ENCODE measurements at regions not wholly inside any gene's neighbourhood (a gene's known extent, or its start where the extent isn't known, plus 50 kb on each side); places are given as distances from the start of the nearest gene placed in this dataset.

GRCh38 chr11:81913793-81914192 lies 819.9 kb downstream of the FAM181B start:
- no peaks in the 10 kb centered on the region for H3K9me3 ChIP-seq (ENCODE audit: control insufficient read depth in 4 of 4, low read length in 3 of 4)
- no peaks in the 10 kb centered on the region for H3K36me3 ChIP-seq (ENCODE audit: control insufficient read depth in 4 of 4, insufficient read depth in 3 of 4, low read depth in 1 of 4, low read length in 3 of 4)
- no peaks in the 10 kb centered on the region for H3K27me3 ChIP-seq (ENCODE audit: control insufficient read depth in 4 of 4, insufficient read depth in 4 of 4, low read length in 3 of 4)
- H3K4me1 ChIP-seq (ENCODE audit: control insufficient read depth in 4 of 4, insufficient read depth in 4 of 4, low read length in 3 of 4): peaks cover 0 to 5% (median 3%) of the 10 kb centered on the region in 4 donors
- no peak overlapping the region for H3K4me3 ChIP-seq (ENCODE audit: low read depth in 1 of 3, low read length in 3 of 3)
- TF ChIP-seq HNF4A (conservative IDR thresholded peaks at IDR 0.05): no peak
- TF ChIP-seq RXRA (IDR thresholded peaks at IDR 0.05): no peak
- TF ChIP-seq YY1 (IDR thresholded peaks at IDR 0.05): no peak
- TF ChIP-seq NR2F2 (IDR thresholded peaks at IDR 0.05): no peak
- TF ChIP-seq CTCF (IDR thresholded peaks at IDR 0.05; ENCODE audit: low read depth, low read length, missing input control): no peak
- no peak for TF ChIP-seq GABPA (IDR thresholded peaks at IDR 0.05 in 1 of 2, conservative IDR thresholded peaks at IDR 0.05 in 1 of 2)
- DNase-seq (ENCODE audit: low spot score): no peak
- 90% methylated on average over 1 of the region's 1 CpG for WGBS
- H3K9ac ChIP-seq (ENCODE audit: low read depth in 1 of 2, low read length in 2 of 2): no peak overlapping the region
- H3K27ac ChIP-seq (ENCODE audit: low read depth in 1 of 2, low read length in 2 of 2): no peak overlapping the region

GRCh38 chr11:81907996-81908395 lies 825.7 kb downstream of the FAM181B start:
- H3K9ac ChIP-seq (ENCODE audit: low read depth in 1 of 2, low read length in 2 of 2): no peak overlapping the region
- no peak overlapping the region for H3K27ac ChIP-seq (ENCODE audit: low read depth in 1 of 2, low read length in 2 of 2)
- WGBS: 24% methylated on average over 2 of the region's 2 CpGs
- DNase-seq (ENCODE audit: low spot score): no peak
- no peaks in the 10 kb centered on the region for H3K27me3 ChIP-seq (ENCODE audit: control insufficient read depth in 4 of 4, insufficient read depth in 4 of 4, low read length in 3 of 4)
- H3K36me3 ChIP-seq (ENCODE audit: control insufficient read depth in 4 of 4, insufficient read depth in 3 of 4, low read depth in 1 of 4, low read length in 3 of 4): no peaks in the 10 kb centered on the region
- no peaks in the 10 kb centered on the region for H3K9me3 ChIP-seq (ENCODE audit: control insufficient read depth in 4 of 4, low read length in 3 of 4)
- no peak overlapping the region for H3K4me3 ChIP-seq (ENCODE audit: low read depth in 1 of 3, low read length in 3 of 3)
- no peaks in the 10 kb centered on the region for H3K4me1 ChIP-seq (ENCODE audit: control insufficient read depth in 4 of 4, insufficient read depth in 4 of 4, low read length in 3 of 4)
- TF ChIP-seq SP1 (IDR thresholded peaks at IDR 0.05) (no peak), HNF4A (conservative IDR thresholded peaks at IDR 0.05) (no peak), RAD21 (IDR thresholded peaks at IDR 0.05) (no peak), ZBTB33 (IDR thresholded peaks at IDR 0.05) (no peak), TAF1 (conservative IDR thresholded peaks at IDR 0.05) (no peak), MAX (IDR thresholded peaks at IDR 0.05) (no peak), ATF3 (IDR thresholded peaks at IDR 0.05) (no peak)

GRCh38 chr11:81899156-81899555 lies 834.5 kb downstream of the FAM181B start:
- no peak for TF ChIP-seq RAD21 (IDR thresholded peaks at IDR 0.05)
- no peaks in the 10 kb centered on the region for H3K9me3 ChIP-seq (ENCODE audit: control insufficient read depth in 4 of 4, low read length in 3 of 4)
- no peak for DNase-seq (ENCODE audit: low spot score)
- no peak overlapping the region for H3K27ac ChIP-seq (ENCODE audit: low read depth in 1 of 2, low read length in 2 of 2)
- no peaks in the 10 kb centered on the region for H3K36me3 ChIP-seq (ENCODE audit: control insufficient read depth in 4 of 4, insufficient read depth in 3 of 4, low read depth in 1 of 4, low read length in 3 of 4)
- no peaks in the 10 kb centered on the region for H3K27me3 ChIP-seq (ENCODE audit: control insufficient read depth in 4 of 4, insufficient read depth in 4 of 4, low read length in 3 of 4)
- no peak overlapping the region for H3K4me3 ChIP-seq (ENCODE audit: low read depth in 1 of 3, low read length in 3 of 3)
- H3K4me1 ChIP-seq (ENCODE audit: control insufficient read depth in 4 of 4, insufficient read depth in 4 of 4, low read length in 3 of 4): no peaks in the 10 kb centered on the region
- H3K9ac ChIP-seq (ENCODE audit: low read depth in 1 of 2, low read length in 2 of 2): no peak overlapping the region
- 74% methylated on average over 1 of the region's 1 CpG for WGBS

All from liver (tissue), 8 donors.